Dermis microvascular lymphatic vessel endothelial cell (primary cell): ENCODE measurements at regions not wholly inside any gene's neighbourhood (a gene's known extent, or its start where the extent isn't known, plus 50 kb on each side); places are given as distances from the start of the nearest gene placed in this dataset.

Experiments used
- DNase-seq, 2 donors: peaks; one replicate each; pipeline versions ENCODE4 v3.0.0 to v3.0.0-alpha.2; 2010; ENCODE audit warnings: low read depth in 2 of 2

DNA sequence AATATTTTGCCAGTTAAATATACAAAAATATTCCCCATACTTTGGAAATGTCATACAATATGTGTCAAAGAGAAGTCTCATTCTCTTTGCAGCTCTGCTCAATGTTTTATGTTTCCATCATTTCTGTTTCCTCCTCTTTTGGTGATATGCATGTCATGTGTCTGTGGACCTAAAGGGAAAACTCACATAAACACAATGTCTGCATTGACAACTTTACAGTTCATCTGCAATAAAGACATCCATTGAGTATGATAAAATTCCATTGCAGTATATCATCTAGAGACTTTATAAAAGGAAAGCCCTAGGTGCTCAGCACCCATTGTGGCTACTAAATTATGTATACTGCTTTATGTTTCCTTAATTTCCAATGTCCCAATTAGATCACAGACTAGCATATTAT lies 461.3 kb upstream of the FAT3 start:
- no peak for DNase-seq

DNA sequence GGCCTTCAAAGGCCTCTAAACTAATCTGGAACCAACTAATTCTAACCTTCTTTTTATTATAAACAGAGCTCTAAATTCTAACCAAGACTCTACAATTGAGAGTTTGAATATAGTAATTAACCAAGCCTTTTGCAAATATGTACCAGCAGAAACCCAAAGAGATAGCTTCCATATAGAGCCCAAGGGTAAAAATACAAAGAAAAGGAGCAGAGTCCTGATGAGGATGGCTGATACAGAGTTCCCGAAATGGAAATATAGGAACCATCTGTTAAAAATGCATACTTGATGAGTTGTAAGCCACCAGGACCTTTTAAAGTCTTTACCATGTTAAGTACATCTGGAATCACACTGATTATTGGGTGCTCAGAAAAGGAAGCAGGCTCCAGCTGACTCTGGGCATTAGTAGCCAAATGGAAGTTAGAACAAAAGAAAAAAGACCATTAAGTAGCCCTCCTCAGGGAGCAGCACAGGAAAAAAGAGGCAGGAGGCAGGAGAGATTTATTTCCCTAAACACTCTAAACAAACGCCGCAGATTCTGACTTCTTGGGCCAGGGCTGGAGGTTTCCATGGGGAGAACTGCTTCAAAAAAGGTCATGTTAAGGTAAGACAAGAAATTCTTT lies 463.1 kb upstream of the FAT3 start:
- no peak for DNase-seq

GRCh38 chr11:91756829-91757480 lies 467.7 kb upstream of the FAT3 start:
- DNase-seq = no peak

DNA sequence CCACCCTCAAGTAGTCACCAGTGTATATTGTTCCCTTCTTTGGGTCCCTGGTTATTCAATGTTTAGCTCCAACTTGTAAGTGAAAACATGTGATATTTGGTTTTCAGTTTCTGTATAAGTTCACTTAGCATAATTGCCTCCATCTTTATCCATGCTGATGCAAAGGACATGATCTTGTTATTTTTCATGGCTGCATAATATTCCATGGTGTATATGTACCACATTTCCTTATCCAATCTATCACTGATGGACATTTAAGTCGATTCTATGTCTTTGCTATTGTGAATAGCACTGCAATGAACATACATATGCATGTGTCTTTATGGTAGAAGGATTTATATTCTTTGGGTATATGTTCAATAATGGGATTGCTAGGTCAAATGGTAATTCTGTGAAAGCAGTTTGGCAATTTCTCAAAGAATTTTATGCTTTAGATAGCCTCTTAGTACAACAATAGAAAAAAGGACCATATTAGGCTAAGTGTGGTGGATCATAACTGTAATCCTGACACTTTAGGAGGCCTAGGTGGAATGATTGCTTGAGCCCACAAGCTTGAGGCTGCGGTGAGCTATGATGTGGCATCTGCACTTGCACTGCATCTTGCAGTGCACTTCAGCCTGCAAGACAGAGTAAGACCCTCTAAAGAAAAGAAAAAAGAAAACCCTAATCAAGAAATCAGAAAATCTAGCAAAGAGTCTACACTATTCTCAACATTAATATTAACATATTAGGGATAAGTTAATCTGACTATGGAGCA lies 468.5 kb upstream of the FAT3 start:
- no peak for DNase-seq

- no peak for DNase-seq
These were observed 469.1 kb upstream of the FAT3 start for GRCh38 chr11:91755526-91755925.

DNA sequence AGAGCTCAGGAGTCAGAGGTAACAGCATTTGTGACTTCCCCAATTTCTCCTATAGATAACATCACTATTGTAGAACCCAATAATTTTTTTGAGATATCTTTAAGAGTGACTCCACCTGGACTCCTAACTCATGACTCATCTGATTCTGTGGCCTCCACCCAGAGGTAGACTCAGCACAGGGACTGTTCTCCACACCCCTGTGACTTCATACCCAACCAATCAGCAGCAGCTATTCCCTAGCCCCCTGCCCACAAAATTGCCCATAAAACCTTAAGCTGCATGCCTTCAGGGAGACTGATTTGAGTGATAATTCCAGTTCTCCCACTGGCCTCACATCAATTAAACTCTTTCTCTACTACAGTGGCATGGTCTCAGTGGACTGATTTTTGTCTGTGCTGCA lies 475.4 kb upstream of the FAT3 start:
- DNase-seq = no peak

DNA sequence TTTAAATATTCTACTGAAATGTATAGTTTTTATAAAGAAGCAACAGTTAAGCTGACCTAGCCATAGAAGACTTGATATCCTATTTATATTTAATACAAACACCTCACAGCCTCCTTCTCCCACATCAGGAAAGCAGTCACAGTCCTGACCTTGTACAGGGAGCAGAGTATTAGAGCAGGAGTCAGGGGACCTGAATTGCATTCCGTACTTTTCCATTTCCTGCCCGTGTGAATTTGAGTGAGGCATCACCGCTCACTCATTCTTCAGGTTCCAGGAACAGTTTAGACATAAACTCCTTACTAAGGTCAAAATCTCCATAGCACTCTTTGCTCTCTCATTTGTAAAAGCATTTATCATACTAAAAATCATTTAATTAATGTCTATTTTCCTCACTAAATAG lies 482.5 kb upstream of the FAT3 start:
- no peak for DNase-seq

DNA sequence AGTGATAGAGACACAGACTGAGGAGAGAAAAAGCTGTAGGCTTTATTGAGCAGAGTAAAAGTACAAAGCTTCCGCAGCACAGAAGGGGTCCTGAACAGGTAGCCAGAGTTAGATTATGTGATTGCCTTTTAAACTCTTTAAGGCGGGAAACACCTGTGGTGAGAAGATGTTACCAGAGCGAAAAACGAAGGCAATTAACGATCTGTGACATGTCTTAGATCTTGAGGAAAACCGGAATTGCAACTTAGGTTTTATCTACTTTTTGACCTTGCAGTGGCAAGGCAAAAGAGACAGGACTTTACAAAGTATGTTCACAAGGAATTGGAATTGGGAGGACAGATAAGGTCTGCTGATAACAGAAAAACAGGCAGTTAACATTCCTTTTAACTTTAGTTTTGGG lies 493.6 kb upstream of the FAT3 start:
- no peak for DNase-seq

- no peak for DNase-seq
These were observed 494.0 kb upstream of the FAT3 start for GRCh38 chr11:91730620-91731019.

GRCh38 chr11:91730057-91730456 lies 494.6 kb upstream of the FAT3 start:
- DNase-seq = no peak

DNA sequence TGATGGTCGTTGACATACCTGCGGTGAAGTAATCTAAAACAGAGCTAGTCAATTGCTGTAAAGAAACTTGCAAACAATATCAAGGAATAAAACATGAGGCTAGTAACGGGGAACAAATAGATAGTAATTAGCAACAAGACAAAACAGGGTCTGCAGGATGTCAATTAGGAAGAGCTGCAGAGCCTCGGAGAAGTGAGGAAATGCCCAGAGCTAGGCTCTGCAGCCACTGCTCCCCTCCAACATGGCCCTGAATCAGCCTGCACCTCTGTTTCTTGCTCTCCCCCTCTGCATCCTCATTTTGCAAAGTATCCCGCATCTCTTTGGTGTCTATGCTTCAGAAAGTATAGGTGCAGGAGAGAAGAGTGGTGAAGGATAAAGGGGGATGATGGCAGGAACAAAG lies 507.4 kb upstream of the FAT3 start:
- DNase-seq = no peak

DNA sequence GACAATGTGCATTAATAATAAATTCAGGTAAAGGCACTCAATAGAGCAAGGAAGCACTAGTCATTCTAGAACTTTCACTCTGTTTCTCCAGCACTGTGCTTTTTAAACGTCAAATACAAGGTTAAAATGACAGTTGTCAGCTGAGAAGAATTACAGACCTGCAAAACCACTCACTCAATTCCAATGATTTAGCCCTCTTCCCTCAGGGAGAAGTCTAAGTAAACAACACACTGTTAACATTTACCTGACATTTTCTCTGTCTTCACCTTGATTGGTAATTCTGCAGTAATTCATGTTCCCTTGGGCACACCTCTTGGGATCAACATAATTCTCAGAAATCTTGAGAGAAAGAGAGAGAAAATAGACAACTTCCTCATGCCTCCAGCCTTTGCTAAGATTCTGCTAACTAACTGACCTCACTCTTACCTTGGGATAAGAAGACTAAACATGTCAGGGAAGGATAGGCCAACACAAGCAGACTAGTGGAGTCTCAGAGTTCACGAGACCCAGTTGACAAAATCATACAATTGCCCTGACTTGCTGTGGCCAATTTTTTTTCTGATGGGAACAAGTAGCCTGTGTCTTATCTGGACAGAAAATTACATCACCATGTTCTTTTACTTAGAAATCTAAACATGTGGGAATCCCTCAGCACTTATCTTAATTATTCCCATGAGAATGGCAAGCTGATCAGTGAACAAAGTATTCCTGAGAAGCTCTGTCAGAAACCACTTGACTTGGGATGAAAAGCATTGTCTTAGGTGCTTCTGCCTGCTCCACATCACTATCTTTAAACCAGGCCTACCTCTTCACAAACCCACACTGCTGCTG lies 516.8 kb upstream of the FAT3 start:
- DNase-seq = no peak

DNA sequence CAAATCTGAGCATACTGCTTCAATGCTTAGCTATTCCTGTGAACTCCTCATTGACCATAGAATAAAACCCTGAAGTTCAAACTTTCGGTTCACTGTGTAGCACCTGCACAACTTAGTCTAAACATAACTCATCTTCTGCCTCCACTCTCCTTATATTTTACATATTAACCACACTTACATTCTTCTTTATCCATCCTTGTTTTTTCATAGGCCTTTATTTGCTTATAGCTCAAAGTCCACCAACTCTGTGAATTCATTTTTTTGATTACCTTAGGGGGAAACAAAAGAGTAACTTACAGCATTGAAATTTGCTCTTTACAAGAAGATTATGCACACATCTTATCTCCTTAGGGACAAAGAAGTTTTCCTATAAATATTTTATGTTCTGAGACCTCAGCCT lies 521.6 kb upstream of the FAT3 start:
- DNase-seq = no peak

GRCh38 chr11:91700854-91701253 lies 523.8 kb upstream of the FAT3 start:
- DNase-seq = no peak

DNA sequence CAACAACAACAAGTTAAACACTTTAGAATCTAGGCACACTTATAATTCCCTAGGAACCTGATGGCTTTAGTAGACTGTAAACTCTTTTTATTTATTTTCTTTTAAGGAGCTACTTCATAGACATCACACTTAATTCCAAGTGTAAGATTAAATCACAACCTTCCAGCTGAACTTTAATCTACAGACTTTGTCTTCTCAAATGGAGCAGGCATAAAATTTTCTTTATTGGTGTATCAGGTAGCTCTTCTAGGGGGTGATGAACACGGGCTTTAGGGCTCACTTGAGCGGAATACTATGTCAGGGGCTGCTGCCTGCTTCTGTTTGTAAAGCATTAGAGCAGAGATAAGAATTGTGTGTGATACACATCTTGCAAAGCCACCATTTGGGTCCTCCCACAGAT lies 525.8 kb upstream of the FAT3 start:
- DNase-seq = no peak

DNA sequence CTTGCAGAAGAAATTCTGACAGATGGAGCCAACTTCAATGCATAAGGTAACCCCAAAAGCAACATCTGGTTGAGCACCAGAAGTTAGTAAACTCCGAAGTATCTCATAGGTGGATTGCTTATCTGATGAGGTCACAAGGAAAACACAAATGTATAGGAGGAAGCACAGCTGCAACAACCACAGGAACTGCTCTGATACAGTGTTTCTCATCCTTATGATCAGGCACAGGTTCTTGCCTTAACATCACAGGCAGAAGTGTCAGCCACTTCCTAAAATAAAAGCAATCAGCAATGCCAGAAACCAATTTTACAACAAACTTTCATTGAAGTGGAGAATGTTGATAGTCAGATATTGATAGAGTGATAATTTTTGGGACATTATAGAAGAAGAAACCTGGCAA lies 530.3 kb upstream of the FAT3 start:
- DNase-seq = no peak

GRCh38 chr11:91691872-91692271 lies 532.7 kb upstream of the FAT3 start:
- DNase-seq = no peak

DNA sequence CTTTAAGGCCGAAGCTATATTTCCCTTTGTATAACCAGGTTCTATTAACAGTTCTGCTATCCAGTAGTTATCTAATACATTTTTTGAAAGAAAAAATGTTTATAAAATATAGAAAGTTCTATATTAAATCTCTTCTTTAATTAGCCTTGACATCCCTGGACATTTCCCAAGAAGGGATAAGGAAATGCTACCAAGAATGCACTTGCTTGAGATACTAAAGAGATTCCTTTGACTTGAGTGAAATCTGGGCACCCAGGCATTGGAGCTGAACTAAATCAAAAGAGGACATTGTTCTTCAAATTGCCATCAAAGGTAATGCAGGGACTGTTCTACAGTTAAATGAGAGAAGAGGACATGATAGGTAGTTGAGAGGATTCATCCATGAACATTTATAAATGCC lies 535.9 kb upstream of the FAT3 start:
- DNase-seq = no peak

GRCh38 chr11:91686700-91687099 lies 537.9 kb upstream of the FAT3 start:
- DNase-seq = no peak

DNA sequence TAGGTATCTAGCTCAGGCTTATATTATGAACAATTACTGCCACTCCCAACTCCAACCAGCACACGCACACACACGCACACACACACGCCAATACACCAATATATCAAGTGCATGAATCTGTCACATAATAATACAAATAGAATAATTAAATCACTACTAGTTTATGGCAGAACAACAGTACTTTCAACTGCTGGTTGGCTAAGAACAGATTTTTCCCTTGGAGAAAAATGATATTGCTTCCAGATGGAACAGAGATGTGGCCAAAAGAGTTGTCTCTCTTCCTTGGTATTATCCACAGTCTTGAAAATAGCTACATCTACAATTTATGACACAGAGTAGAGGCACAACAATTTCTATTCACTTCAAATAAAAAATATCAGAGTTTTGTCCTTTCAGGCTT lies 538.3 kb upstream of the FAT3 start:
- DNase-seq = no peak

- no peak for DNase-seq
These were observed 550.9 kb upstream of the FAT3 start for GRCh38 chr11:91673705-91674104.

DNA sequence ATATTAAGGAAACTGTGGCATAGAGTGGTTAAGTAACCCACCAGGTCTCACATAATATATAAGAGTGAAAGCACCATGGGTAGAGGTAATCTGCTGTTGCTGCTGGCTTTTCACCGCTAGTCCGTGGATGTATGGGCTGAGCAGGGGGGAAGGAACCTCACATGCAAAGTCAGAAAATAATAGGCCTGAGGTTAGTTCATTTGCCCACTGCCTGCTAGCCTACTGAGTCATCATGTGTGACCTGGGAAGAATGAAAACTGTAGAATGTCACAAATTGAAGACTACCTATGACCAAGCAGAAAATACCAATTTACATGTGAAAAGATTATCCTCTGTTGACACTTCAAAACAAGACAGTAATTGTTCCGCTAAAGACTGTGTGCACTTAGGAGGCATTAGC lies 560.1 kb upstream of the FAT3 start:
- DNase-seq = no peak
